ENCODE measurements at regions not wholly inside any gene's neighbourhood (a gene's known extent, or its start where the extent isn't known, plus 50 kb on each side); places are given as distances from the start of the nearest gene placed in this dataset.

DNA sequence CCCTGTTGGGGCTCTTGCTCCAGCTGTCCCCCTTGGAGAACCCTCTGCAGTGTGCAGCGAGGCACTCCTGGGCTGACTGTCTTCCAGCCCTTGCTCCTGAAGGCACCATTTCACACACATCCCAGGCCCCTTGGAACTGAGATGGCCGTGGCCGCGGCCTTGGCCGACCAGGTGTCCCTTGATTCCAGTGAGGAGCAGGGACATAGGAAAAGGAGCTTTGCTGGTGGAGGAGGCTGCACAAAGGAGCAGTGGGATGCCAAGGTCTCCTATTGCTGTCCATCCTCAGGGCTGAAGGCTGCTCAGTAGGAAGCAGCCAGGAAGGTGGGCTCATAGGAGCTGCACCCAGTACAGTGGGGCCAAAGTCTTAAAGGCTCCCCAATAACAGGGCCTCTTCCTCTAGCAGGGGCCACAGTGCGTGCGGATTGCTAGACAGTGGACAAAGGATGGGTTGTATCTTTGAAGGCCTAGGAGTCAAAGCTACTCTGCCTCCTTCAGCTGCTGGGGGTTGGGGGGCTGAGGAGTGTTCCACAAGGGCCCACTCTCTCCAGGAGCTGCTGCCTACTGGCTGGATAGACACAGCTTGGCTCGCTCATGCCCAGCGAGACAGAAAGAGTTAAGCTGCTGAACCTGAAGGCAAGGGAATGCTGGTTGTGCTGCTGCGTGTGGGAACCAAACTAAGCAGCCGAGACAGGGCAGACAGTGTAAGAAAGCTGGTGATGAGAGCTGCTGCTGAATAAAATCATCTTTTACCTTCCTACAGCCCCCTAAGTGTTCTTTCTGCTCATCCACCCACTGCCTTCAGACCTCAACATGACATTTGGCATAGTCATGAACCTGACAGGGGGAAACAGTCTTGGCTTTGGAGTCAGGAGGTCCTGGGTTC lies 891.9 kb upstream of the ZNF722 start:
- TF ChIP-seq, protein P1, sequence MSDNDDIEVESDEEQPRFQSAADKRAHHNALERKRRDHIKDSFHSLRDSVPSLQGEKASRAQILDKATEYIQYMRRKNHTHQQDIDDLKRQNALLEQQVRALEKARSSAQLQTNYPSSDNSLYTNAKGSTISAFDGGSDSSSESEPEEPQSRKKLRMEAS (CRISPR knock-in tag; IDR thresholded peaks at IDR 0.05): no peak
- TF ChIP-seq, protein P2, sequence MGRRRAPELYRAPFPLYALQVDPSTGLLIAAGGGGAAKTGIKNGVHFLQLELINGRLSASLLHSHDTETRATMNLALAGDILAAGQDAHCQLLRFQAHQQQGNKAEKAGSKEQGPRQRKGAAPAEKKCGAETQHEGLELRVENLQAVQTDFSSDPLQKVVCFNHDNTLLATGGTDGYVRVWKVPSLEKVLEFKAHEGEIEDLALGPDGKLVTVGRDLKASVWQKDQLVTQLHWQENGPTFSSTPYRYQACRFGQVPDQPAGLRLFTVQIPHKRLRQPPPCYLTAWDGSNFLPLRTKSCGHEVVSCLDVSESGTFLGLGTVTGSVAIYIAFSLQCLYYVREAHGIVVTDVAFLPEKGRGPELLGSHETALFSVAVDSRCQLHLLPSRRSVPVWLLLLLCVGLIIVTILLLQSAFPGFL (CRISPR knock-in tag; IDR thresholded peaks at IDR 0.05; ENCODE audit: borderline replicate concordance): no peak
- TF ChIP-seq CREB1 (CRISPR knock-in tag; IDR thresholded peaks at IDR 0.05) (no peak), EMX1 (CRISPR knock-in tag; IDR thresholded peaks at IDR 0.05) (no peak), CREM (CRISPR knock-in tag; IDR thresholded peaks at IDR 0.05) (no peak), NFYB (CRISPR knock-in tag; conservative IDR thresholded peaks at IDR 0.05; ENCODE audit: low read depth) (no peak)
- TF ChIP-seq, protein P3, sequence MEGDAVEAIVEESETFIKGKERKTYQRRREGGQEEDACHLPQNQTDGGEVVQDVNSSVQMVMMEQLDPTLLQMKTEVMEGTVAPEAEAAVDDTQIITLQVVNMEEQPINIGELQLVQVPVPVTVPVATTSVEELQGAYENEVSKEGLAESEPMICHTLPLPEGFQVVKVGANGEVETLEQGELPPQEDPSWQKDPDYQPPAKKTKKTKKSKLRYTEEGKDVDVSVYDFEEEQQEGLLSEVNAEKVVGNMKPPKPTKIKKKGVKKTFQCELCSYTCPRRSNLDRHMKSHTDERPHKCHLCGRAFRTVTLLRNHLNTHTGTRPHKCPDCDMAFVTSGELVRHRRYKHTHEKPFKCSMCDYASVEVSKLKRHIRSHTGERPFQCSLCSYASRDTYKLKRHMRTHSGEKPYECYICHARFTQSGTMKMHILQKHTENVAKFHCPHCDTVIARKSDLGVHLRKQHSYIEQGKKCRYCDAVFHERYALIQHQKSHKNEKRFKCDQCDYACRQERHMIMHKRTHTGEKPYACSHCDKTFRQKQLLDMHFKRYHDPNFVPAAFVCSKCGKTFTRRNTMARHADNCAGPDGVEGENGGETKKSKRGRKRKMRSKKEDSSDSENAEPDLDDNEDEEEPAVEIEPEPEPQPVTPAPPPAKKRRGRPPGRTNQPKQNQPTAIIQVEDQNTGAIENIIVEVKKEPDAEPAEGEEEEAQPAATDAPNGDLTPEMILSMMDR (IDR thresholded peaks at IDR 0.05): no peak
- TF ChIP-seq, protein P4, sequence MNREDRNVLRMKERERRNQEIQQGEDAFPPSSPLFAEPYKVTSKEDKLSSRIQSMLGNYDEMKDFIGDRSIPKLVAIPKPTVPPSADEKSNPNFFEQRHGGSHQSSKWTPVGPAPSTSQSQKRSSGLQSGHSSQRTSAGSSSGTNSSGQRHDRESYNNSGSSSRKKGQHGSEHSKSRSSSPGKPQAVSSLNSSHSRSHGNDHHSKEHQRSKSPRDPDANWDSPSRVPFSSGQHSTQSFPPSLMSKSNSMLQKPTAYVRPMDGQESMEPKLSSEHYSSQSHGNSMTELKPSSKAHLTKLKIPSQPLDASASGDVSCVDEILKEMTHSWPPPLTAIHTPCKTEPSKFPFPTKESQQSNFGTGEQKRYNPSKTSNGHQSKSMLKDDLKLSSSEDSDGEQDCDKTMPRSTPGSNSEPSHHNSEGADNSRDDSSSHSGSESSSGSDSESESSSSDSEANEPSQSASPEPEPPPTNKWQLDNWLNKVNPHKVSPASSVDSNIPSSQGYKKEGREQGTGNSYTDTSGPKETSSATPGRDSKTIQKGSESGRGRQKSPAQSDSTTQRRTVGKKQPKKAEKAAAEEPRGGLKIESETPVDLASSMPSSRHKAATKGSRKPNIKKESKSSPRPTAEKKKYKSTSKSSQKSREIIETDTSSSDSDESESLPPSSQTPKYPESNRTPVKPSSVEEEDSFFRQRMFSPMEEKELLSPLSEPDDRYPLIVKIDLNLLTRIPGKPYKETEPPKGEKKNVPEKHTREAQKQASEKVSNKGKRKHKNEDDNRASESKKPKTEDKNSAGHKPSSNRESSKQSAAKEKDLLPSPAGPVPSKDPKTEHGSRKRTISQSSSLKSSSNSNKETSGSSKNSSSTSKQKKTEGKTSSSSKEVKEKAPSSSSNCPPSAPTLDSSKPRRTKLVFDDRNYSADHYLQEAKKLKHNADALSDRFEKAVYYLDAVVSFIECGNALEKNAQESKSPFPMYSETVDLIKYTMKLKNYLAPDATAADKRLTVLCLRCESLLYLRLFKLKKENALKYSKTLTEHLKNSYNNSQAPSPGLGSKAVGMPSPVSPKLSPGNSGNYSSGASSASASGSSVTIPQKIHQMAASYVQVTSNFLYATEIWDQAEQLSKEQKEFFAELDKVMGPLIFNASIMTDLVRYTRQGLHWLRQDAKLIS (CRISPR knock-in tag; IDR thresholded peaks at IDR 0.05; ENCODE audit: borderline replicate concordance): no peak
- TF ChIP-seq, protein P5, sequence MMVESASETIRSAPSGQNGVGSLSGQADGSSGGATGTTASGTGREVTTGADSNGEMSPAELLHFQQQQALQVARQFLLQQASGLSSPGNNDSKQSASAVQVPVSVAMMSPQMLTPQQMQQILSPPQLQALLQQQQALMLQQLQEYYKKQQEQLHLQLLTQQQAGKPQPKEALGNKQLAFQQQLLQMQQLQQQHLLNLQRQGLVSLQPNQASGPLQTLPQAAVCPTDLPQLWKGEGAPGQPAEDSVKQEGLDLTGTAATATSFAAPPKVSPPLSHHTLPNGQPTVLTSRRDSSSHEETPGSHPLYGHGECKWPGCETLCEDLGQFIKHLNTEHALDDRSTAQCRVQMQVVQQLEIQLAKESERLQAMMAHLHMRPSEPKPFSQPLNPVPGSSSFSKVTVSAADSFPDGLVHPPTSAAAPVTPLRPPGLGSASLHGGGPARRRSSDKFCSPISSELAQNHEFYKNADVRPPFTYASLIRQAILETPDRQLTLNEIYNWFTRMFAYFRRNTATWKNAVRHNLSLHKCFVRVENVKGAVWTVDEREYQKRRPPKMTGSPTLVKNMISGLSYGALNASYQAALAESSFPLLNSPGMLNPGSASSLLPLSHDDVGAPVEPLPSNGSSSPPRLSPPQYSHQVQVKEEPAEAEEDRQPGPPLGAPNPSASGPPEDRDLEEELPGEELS (CRISPR knock-in tag; IDR thresholded peaks at IDR 0.05): no peak

Data from WTC11 (cell line).